SK-N-SH treated with all-trans-retinoic acid at 6 μM for 48 hours (cell line): ENCODE measurements at regions not wholly inside any gene's neighbourhood (a gene's known extent, or its start where the extent isn't known, plus 50 kb on each side); places are given as distances from the start of the nearest gene placed in this dataset.

Experiments
- ARNTL ChIP-seq: fragments of 450-650 bp; formaldehyde crosslinking; IDR thresholded peaks from 2 replicates; pipeline ENCODE4 v1.5.0; 2020; ENCODE audit warnings: low read depth, mild to moderate bottlenecking, moderate library complexity, borderline replicate concordance
- CSDC2 ChIP-seq: fragments of 250-450 bp; sonication (Bioruptor Pico); IDR thresholded peaks from 2 replicates; pipeline ENCODE4 v1.5.0; 2020; ENCODE audit warnings: mild to moderate bottlenecking, moderate library complexity
- TCF4 ChIP-seq: fragments of 250-450 bp; sonication (Bioruptor Pico); IDR thresholded peaks from 2 replicates; pipeline ENCODE4 v1.8.0; 2021; ENCODE audit warnings: mild to moderate bottlenecking, moderate library complexity, borderline replicate concordance
- TOX ChIP-seq: fragments of 250-450 bp; sonication (Bioruptor Pico); IDR thresholded peaks from 2 replicates; pipeline ENCODE4 v1.8.0; 2021; ENCODE audit warnings: mild to moderate bottlenecking, moderate library complexity, borderline replicate concordance
- ZFP3 ChIP-seq: fragments of 250-450 bp; sonication (Bioruptor Pico); IDR thresholded peaks from 2 replicates; pipeline ENCODE4 v1.5.0; 2020; ENCODE audit warnings: mild to moderate bottlenecking, moderate library complexity
- ZFP30 ChIP-seq: fragments of 450-650 bp; formaldehyde crosslinking; IDR thresholded peaks from 2 replicates; pipeline ENCODE4 v1.5.0; 2022; ENCODE audit warnings: mild to moderate bottlenecking, moderate library complexity
- ZNF8 ChIP-seq: fragments of 450-650 bp; formaldehyde crosslinking; IDR thresholded peaks from 2 replicates; pipeline ENCODE4 v1.5.0; 2020; ENCODE audit warnings: mild to moderate bottlenecking, moderate library complexity
- TF ChIP-seq, protein P1 (sequence below): fragments of 250-450 bp; sonication (Bioruptor Pico); IDR thresholded peaks from 2 replicates; pipeline ENCODE4 v1.8.0; 2021; ENCODE audit warnings: low read depth, mild to moderate bottlenecking, moderate library complexity, borderline replicate concordance
- TF ChIP-seq, protein P2 (sequence below): fragments of 250-450 bp; sonication (Bioruptor Pico); IDR thresholded peaks from 2 replicates; pipeline ENCODE4 v1.8.0; 2020; ENCODE audit warnings: mild to moderate bottlenecking, moderate library complexity, borderline replicate concordance

DNA sequence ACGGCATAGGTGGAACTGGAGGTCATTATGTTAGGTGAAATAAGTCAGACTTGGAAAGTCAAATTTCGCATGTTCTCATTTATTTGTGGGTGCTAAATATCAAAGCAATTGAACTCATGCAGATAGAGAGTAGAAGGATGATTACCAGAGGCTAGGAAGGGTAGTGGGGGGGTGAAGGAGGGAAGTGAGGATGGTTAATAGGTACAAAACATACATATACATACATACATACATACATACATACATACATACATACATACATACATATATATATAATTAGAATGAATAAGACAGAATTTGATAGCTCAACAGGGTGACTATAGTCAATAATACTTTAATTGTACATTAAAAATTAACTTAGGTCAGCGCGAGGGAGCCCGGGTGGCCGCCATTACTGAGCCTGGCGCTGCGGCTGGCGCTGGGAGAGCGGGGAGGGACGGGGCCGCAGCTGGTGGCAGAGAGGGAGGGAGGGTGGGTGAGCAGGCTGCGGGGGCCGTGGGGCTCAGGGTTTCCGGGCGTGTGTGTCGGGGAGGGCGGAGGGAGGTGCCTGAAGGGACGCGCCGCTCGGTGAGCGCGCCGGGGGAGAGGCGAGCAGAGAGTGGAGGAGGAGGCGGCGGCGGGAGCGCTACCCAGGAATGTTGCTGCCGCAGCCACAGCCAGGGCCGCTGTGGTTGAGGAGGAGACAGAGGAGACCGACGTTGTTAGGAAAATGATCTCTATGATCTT is 85.8 kb upstream of the EGFR start:
- TF ChIP-seq, protein P1, sequence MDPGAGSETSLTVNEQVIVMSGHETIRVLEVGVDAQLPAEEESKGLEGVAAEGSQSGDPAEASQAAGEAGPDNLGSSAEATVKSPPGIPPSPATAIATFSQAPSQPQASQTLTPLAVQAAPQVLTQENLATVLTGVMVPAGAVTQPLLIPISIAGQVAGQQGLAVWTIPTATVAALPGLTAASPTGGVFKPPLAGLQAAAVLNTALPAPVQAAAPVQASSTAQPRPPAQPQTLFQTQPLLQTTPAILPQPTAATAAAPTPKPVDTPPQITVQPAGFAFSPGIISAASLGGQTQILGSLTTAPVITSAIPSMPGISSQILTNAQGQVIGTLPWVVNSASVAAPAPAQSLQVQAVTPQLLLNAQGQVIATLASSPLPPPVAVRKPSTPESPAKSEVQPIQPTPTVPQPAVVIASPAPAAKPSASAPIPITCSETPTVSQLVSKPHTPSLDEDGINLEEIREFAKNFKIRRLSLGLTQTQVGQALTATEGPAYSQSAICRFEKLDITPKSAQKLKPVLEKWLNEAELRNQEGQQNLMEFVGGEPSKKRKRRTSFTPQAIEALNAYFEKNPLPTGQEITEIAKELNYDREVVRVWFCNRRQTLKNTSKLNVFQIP = no peak
- TF ChIP-seq ZNF8 (CRISPR knock-in tag) (no peak), CSDC2 (CRISPR knock-in tag) (no peak), TCF4 (CRISPR knock-in tag) (no peak), ZFP3 (CRISPR knock-in tag) (peak; percentile 96), TOX (CRISPR knock-in tag) (no peak), ARNTL (CRISPR knock-in tag) (no peak), ZFP30 (CRISPR knock-in tag) (no peak)
- TF ChIP-seq, protein P2, sequence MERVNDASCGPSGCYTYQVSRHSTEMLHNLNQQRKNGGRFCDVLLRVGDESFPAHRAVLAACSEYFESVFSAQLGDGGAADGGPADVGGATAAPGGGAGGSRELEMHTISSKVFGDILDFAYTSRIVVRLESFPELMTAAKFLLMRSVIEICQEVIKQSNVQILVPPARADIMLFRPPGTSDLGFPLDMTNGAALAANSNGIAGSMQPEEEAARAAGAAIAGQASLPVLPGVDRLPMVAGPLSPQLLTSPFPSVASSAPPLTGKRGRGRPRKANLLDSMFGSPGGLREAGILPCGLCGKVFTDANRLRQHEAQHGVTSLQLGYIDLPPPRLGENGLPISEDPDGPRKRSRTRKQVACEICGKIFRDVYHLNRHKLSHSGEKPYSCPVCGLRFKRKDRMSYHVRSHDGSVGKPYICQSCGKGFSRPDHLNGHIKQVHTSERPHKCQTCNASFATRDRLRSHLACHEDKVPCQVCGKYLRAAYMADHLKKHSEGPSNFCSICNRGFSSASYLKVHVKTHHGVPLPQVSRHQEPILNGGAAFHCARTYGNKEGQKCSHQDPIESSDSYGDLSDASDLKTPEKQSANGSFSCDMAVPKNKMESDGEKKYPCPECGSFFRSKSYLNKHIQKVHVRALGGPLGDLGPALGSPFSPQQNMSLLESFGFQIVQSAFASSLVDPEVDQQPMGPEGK (CRISPR knock-in tag) = peak; percentile 49; the same call in 1 of the 2 replicates
